ENCODE measurements at regions not wholly inside any gene's neighbourhood (a gene's known extent, or its start where the extent isn't known, plus 50 kb on each side); places are given as distances from the start of the nearest gene placed in this dataset.

GRCh38 chr1:56390232-56390867, 189.0 kb downstream of the PLPP3 start:
- DNase-seq, result no peak

GRCh38 chr1:56389813-56390212, 189.6 kb downstream of the PLPP3 start:
- DNase-seq, result no peak

- DNase-seq, result no peak
Measured at GRCh38 chr1:56387071-56387740, 192.2 kb downstream of the PLPP3 start.

- no peak for DNase-seq
Measured at GRCh38 chr1:56385314-56385713, 194.0 kb downstream of the PLPP3 start.

GRCh38 chr1:56382929-56383328, 196.4 kb downstream of the PLPP3 start:
- no peak for DNase-seq

GRCh38 chr1:56380531-56380930, 198.8 kb downstream of the PLPP3 start:
- DNase-seq, result no peak

- peak; percentile 74 for DNase-seq
Measured at GRCh38 chr1:56378341-56379070, 200.9 kb downstream of the PLPP3 start.

- no peak for DNase-seq
Measured at GRCh38 chr1:56377431-56377830, 201.9 kb downstream of the PLPP3 start.

GRCh38 chr1:56376188-56376984, 203.0 kb downstream of the PLPP3 start:
- DNase-seq, result peak; percentile 13

- peak; percentile 39 for DNase-seq
Measured at GRCh38 chr1:56375326-56375804, 204.0 kb downstream of the PLPP3 start.

GRCh38 chr1:56374026-56374974, 205.1 kb downstream of the PLPP3 start:
- DNase-seq, result peak; percentile 98

GRCh38 chr1:56370513-56370912, 208.8 kb downstream of the PLPP3 start:
- no peak for DNase-seq

GRCh38 chr1:56363007-56363770, 216.2 kb downstream of the PLPP3 start:
- DNase-seq, result no peak

GRCh38 chr1:56360021-56360420, 219.3 kb downstream of the PLPP3 start:
- DNase-seq, result no peak

GRCh38 chr1:56359056-56359455, 220.3 kb downstream of the PLPP3 start:
- DNase-seq, result no peak

- no peak for DNase-seq
Measured at GRCh38 chr1:56357927-56358690, 221.3 kb downstream of the PLPP3 start.

- DNase-seq, result no peak
Measured at GRCh38 chr1:56356376-56356990, 222.9 kb downstream of the PLPP3 start.

- no peak for DNase-seq
Measured at GRCh38 chr1:56355918-56356317, 223.4 kb downstream of the PLPP3 start.

GRCh38 chr1:56355422-56355821, 223.9 kb downstream of the PLPP3 start:
- DNase-seq, result no peak

- no peak for DNase-seq
Measured at GRCh38 chr1:56345831-56346230, 233.5 kb downstream of the PLPP3 start.
